GM19468 (cell line): ENCODE measurements at regions not wholly inside any gene's neighbourhood (a gene's known extent, or its start where the extent isn't known, plus 50 kb on each side); places are given as distances from the start of the nearest gene placed in this dataset.

Source experiments
- ATAC-seq: cut with Tn5 transposase; IDR thresholded peaks from one replicate; pipeline ENCODE4 v1.9.1; 2021; ENCODE audit warnings: mild to moderate bottlenecking, moderate library complexity, moderate number of reproducible peaks; ENCODE audit not compliant: unreplicated experiment; ENCODE audit errors: extremely low read depth

- ATAC-seq = no peak
These were observed 538.5 kb upstream of the MKI67 start for GRCh38 chr10:128664729-128665128.

- ATAC-seq = no peak
These were observed 549.2 kb upstream of the MKI67 start for GRCh38 chr10:128675405-128675804.

- ATAC-seq = no peak
These were observed 553.9 kb upstream of the MKI67 start for GRCh38 chr10:128680116-128680515.

GRCh38 chr10:128684215-128684614 is 558.0 kb upstream of the MKI67 start:
- no peak for ATAC-seq

GRCh38 chr10:128686630-128687278 is 560.5 kb upstream of the MKI67 start:
- ATAC-seq = no peak

GRCh38 chr10:128687408-128687807 is 561.2 kb upstream of the MKI67 start:
- ATAC-seq = no peak

GRCh38 chr10:128687927-128688549 is 561.8 kb upstream of the MKI67 start:
- no peak for ATAC-seq

GRCh38 chr10:128689667-128690066 is 563.4 kb upstream of the MKI67 start:
- ATAC-seq = no peak

- ATAC-seq = no peak
These were observed 567.4 kb upstream of the MKI67 start for GRCh38 chr10:128693493-128694131.

- no peak for ATAC-seq
These were observed 568.1 kb upstream of the MKI67 start for GRCh38 chr10:128694168-128694850.

GRCh38 chr10:128694851-128695725 is 568.9 kb upstream of the MKI67 start:
- no peak for ATAC-seq

- no peak for ATAC-seq
These were observed 569.7 kb upstream of the MKI67 start for GRCh38 chr10:128695931-128696330.

GRCh38 chr10:128697437-128697836 is 571.2 kb upstream of the MKI67 start:
- no peak for ATAC-seq

GRCh38 chr10:128701381-128701780 is 575.2 kb upstream of the MKI67 start:
- no peak for ATAC-seq

- ATAC-seq = no peak
These were observed 575.6 kb upstream of the MKI67 start for GRCh38 chr10:128701837-128702236.

GRCh38 chr10:128704716-128705115 is 578.5 kb upstream of the MKI67 start:
- ATAC-seq = no peak

- ATAC-seq = no peak
These were observed 582.0 kb upstream of the MKI67 start for GRCh38 chr10:128708182-128708581.

GRCh38 chr10:128709686-128710085 is 583.5 kb upstream of the MKI67 start:
- ATAC-seq = no peak

GRCh38 chr10:128710098-128710797 is 584.0 kb upstream of the MKI67 start:
- ATAC-seq = no peak

- ATAC-seq = no peak
These were observed 584.6 kb upstream of the MKI67 start for GRCh38 chr10:128710798-128711183.
